ENCODE measurements at regions not wholly inside any gene's neighbourhood (a gene's known extent, or its start where the extent isn't known, plus 50 kb on each side); places are given as distances from the start of the nearest gene placed in this dataset.

DNA sequence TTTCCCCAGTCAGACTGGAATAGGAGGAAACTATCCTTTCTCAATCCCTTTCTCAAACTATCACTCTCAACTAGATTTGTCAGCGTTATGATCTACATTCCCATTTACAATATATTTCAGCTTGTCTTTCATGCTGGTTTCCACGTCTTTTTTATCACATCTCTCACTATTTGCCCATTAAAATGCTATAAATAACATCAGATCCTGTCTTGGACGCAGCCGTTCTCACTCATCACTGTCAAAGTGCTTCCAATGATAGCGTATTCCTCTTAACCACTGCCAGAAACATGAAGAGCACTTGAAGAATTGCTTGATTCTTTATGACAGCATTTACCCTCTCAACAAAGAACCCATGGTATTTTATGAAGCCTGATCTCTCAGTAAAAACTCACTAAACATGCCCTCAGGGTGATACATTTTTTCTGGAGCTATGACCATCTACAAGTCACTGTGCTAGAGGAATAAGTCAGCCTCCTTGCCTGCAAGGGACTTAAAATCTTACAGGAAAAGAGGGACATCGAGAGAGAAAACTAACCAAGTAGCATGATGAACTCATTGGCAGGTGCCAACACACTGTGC is 205.6 kb upstream of the PFKP start:
- Histone ChIP-seq H3K14ac (replicated peaks; ENCODE audit: low read depth, low read length) (no peak overlapping the region), H3K56ac (ENCODE audit: extremely low read depth, insufficient read depth, low read length) (no peak overlapping the region), H2BK120ac (ENCODE audit: low read depth, low read length) (no peak overlapping the region), H3K18ac (ENCODE audit: low read depth, low read length) (no peak overlapping the region), H3K4me2 (ENCODE audit: low read depth, low read length) (no peak overlapping the region), H3K36me3 (ENCODE audit: control insufficient read depth, insufficient read depth, low read length) (no peaks in the 10 kb centered on the region), H2AK5ac (ENCODE audit: low read depth, low read length) (no peak overlapping the region), H3K9me1 (ENCODE audit: insufficient read depth, low read length) (no peaks in the 10 kb centered on the region), H2AFZ (replicated peaks; ENCODE audit: low read length, poor library complexity) (no peak overlapping the region), H2AK9ac (replicated peaks; ENCODE audit: low read depth, low read length, poor library complexity) (no peak overlapping the region), H4K20me1 (ENCODE audit: insufficient read depth, low read length) (no peaks in the 10 kb centered on the region), H2BK5ac (ENCODE audit: low read depth, low read length, poor library complexity, severe bottlenecking) (no peak overlapping the region), H3K9ac (ENCODE audit: low read depth, low read length) (no peak overlapping the region), H4K91ac (ENCODE audit: insufficient read depth, low read depth, low read length) (no peak overlapping the region), H4K5ac (ENCODE audit: low read depth, low read length) (no peak overlapping the region), H3K27me3 (ENCODE audit: control insufficient read depth, insufficient read depth, low read length) (no peaks in the 10 kb centered on the region), H3K4me3 (ENCODE audit: insufficient read depth, low read depth, low read length) (no peak overlapping the region), H3K4me1 (ENCODE audit: control insufficient read depth, insufficient read depth, low read length) (no peaks in the 10 kb centered on the region), H3K9me3 (ENCODE audit: control insufficient read depth, insufficient read depth, low read length) (peaks cover 8% of the 10 kb centered on the region), H2BK15ac (ENCODE audit: low read depth, low read length) (no peak overlapping the region), H4K8ac (ENCODE audit: low read depth in 2 of 2, low read length in 2 of 2) (no peak overlapping the region), H3K79me1 (ENCODE audit: low read depth in 1 of 2, low read length in 2 of 2) (no peaks in the 10 kb centered on the region), H3K23ac (ENCODE audit: low read depth, low read length) (no peak overlapping the region), H3K4ac (ENCODE audit: low read depth, low read length) (no peak overlapping the region), H3K27ac (ENCODE audit: insufficient read depth, low read length) (no peak overlapping the region), H2BK20ac (ENCODE audit: low read depth, low read length) (no peak overlapping the region)
- ChIA-PET POLR2A (ENCODE audit: unreplicated experiment) (no interaction called here), CTCF (no interaction called here)
- TF ChIP-seq RAD21 (IDR thresholded peaks at IDR 0.05; ENCODE audit: low read length) = no peak
- no peak for TF ChIP-seq MAFK (IDR thresholded peaks at IDR 0.05; ENCODE audit: low read depth, low read length)
- TF ChIP-seq POLR2A (IDR thresholded peaks at IDR 0.05; ENCODE audit: low read depth, low read length) = no peak
- no peak for TF ChIP-seq BHLHE40 (IDR thresholded peaks at IDR 0.05; ENCODE audit: low read depth, low read length)
- TF ChIP-seq, protein P1, sequence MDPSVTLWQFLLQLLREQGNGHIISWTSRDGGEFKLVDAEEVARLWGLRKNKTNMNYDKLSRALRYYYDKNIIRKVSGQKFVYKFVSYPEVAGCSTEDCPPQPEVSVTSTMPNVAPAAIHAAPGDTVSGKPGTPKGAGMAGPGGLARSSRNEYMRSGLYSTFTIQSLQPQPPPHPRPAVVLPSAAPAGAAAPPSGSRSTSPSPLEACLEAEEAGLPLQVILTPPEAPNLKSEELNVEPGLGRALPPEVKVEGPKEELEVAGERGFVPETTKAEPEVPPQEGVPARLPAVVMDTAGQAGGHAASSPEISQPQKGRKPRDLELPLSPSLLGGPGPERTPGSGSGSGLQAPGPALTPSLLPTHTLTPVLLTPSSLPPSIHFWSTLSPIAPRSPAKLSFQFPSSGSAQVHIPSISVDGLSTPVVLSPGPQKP (IDR thresholded peaks at IDR 0.05; ENCODE audit: borderline replicate concordance, low read depth, low read length) = no peak
- no peak for TF ChIP-seq RFX5 (IDR thresholded peaks at IDR 0.05; ENCODE audit: low read depth, low read length)
- TF ChIP-seq CHD1 (IDR thresholded peaks at IDR 0.05; ENCODE audit: low read depth, low read length) = no peak
- no peak for TF ChIP-seq MAZ (IDR thresholded peaks at IDR 0.05; ENCODE audit: borderline replicate concordance, low read depth, low read length)
- TF ChIP-seq SMC3 (IDR thresholded peaks at IDR 0.05; ENCODE audit: low read depth, low read length) = no peak
- no peak for TF ChIP-seq FOS (IDR thresholded peaks at IDR 0.05; ENCODE audit: low read depth, low read length)
- TF ChIP-seq CEBPB (IDR thresholded peaks at IDR 0.05; ENCODE audit: low read depth, low read length) = no peak
- TF ChIP-seq, protein P2, sequence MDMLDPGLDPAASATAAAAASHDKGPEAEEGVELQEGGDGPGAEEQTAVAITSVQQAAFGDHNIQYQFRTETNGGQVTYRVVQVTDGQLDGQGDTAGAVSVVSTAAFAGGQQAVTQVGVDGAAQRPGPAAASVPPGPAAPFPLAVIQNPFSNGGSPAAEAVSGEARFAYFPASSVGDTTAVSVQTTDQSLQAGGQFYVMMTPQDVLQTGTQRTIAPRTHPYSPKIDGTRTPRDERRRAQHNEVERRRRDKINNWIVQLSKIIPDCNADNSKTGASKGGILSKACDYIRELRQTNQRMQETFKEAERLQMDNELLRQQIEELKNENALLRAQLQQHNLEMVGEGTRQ (IDR thresholded peaks at IDR 0.05; ENCODE audit: low read depth, low read length) = no peak
- no peak for TF ChIP-seq MXI1 (IDR thresholded peaks at IDR 0.05; ENCODE audit: borderline replicate concordance, low read depth, low read length)
- no peak for TF ChIP-seq NFE2L2 (IDR thresholded peaks at IDR 0.05; ENCODE audit: low read depth, low read length)
- TF ChIP-seq, protein P3, sequence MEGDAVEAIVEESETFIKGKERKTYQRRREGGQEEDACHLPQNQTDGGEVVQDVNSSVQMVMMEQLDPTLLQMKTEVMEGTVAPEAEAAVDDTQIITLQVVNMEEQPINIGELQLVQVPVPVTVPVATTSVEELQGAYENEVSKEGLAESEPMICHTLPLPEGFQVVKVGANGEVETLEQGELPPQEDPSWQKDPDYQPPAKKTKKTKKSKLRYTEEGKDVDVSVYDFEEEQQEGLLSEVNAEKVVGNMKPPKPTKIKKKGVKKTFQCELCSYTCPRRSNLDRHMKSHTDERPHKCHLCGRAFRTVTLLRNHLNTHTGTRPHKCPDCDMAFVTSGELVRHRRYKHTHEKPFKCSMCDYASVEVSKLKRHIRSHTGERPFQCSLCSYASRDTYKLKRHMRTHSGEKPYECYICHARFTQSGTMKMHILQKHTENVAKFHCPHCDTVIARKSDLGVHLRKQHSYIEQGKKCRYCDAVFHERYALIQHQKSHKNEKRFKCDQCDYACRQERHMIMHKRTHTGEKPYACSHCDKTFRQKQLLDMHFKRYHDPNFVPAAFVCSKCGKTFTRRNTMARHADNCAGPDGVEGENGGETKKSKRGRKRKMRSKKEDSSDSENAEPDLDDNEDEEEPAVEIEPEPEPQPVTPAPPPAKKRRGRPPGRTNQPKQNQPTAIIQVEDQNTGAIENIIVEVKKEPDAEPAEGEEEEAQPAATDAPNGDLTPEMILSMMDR (conservative IDR thresholded peaks at IDR 0.05; ENCODE audit: low read depth, low read length) = no peak
- TF ChIP-seq RCOR1 (IDR thresholded peaks at IDR 0.05; ENCODE audit: insufficient replicate concordance, low read length) = no peak
- 11% methylated on average over 2 of the region's 6 CpGs; no CpG with 5 or more reads in 1 of the 2 experiments for WGBS, 2 experiments (ENCODE audit: extremely low coverage in 2 of 2, insufficient read length in 1 of 2)
- in situ Hi-C loops (cut with MboI; ENCODE audit: low sequenced_read_pairs) = no loop called here
- dilution Hi-C loops (cut with HindIII; ENCODE audit: low sequenced_read_pairs, unreplicated experiment) = no loop called here
- intact Hi-C loops (cut with micrococcal nuclease) = no loop called here
- no peak for DNase-seq
- no TSS peak for BruUV-seq (replicated peaks)
- no peak for ATAC-seq (ENCODE audit: low read depth)
